Endothelial cell (in vitro differentiated cells): ENCODE measurements at regions not wholly inside any gene's neighbourhood (a gene's known extent, or its start where the extent isn't known, plus 50 kb on each side); places are given as distances from the start of the nearest gene placed in this dataset.

ENCODE experiments used
- DNase-seq: peaks from one replicate; pipeline ENCODE4 v3.0.0; 2021; ENCODE audit warnings: low spot score
- H3K27ac Mint-ChIP-seq: one replicate; pipeline ENCODE4 v1.8.0; 2021; ENCODE audit warnings: mixed read lengths, inconsistent platforms; ENCODE audit not compliant: unreplicated experiment
- H3K27me3 Mint-ChIP-seq: one replicate; pipeline ENCODE4 v1.8.0; 2021; ENCODE audit warnings: mild to moderate bottlenecking, moderate library complexity, mixed read lengths, inconsistent platforms; ENCODE audit not compliant: unreplicated experiment
- H3K36me3 Mint-ChIP-seq: one replicate; pipeline ENCODE4 v1.8.0; 2021; ENCODE audit warnings: mild to moderate bottlenecking, low read depth, mixed read lengths, inconsistent platforms; ENCODE audit not compliant: unreplicated experiment
- H3K4me1 Mint-ChIP-seq: one replicate; pipeline ENCODE4 v1.8.0; 2021; ENCODE audit warnings: mild to moderate bottlenecking, mixed read lengths, inconsistent platforms; ENCODE audit not compliant: unreplicated experiment
- H3K4me3 Mint-ChIP-seq: one replicate; pipeline ENCODE4 v1.8.0; 2021; ENCODE audit warnings: mild to moderate bottlenecking, mixed read lengths, inconsistent platforms; ENCODE audit not compliant: unreplicated experiment
- H3K9me3 Mint-ChIP-seq: one replicate; pipeline ENCODE4 v1.8.0; 2021; ENCODE audit warnings: mixed read lengths, inconsistent platforms; ENCODE audit not compliant: unreplicated experiment
- TF ChIP-seq, protein P1 (sequence below): fragments of 200-600 bp; sonication (generic); IDR thresholded peaks from one replicate; pipeline ENCODE4 v1.5.0; 2021; ENCODE audit warnings: antibody characterized with exemption; ENCODE audit not compliant: unreplicated experiment

DNA sequence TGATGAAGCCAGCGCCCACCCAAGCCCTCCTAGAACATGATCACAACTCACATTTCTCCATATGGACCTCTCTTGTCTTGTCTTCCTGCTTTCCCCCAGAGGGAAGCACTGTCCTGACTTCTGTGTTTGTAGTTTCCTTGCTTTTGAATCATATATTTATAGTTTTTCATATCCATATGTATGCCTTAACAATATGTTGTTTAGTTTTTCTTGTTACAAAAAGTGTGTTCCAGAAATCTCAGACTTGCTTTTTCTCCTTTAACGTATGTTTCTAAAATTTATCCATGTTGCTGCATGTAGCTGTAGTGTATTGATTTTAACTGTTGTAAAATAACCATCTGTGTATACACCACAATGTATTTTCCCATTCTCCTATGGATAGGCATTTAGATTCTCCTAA lies 182.0 kb upstream of the SMIM23 start:
- TF ChIP-seq, protein P1, sequence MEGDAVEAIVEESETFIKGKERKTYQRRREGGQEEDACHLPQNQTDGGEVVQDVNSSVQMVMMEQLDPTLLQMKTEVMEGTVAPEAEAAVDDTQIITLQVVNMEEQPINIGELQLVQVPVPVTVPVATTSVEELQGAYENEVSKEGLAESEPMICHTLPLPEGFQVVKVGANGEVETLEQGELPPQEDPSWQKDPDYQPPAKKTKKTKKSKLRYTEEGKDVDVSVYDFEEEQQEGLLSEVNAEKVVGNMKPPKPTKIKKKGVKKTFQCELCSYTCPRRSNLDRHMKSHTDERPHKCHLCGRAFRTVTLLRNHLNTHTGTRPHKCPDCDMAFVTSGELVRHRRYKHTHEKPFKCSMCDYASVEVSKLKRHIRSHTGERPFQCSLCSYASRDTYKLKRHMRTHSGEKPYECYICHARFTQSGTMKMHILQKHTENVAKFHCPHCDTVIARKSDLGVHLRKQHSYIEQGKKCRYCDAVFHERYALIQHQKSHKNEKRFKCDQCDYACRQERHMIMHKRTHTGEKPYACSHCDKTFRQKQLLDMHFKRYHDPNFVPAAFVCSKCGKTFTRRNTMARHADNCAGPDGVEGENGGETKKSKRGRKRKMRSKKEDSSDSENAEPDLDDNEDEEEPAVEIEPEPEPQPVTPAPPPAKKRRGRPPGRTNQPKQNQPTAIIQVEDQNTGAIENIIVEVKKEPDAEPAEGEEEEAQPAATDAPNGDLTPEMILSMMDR, result no peak
- no peak for DNase-seq
- Mint-ChIP-seq H3K9me3 (no peaks in the 10 kb centered on the region), H3K27ac (no peak overlapping the region), H3K27me3 (no peaks in the 10 kb centered on the region), H3K36me3 (no peaks in the 10 kb centered on the region), H3K4me3 (no peak overlapping the region), H3K4me1 (no peaks in the 10 kb centered on the region)

DNA sequence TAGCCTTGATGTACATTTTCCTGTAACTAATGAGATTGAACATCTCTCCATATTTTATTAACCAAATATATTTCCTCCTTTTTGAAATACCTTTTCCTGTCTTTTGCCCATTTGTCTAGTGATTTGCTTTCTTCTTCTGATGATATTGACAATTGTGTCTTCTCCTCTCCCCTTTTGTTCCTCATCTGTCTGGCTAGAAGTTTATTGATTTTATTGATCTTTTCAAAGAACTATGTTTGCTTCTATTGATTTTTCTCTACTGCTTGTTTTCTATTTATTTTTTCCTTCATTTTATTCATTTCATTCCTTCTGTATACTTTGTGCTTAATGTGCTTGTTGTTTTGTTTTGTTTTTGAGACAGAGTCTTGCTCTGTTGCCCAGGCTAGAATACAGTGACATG lies 181.4 kb upstream of the SMIM23 start:
- Mint-ChIP-seq H3K4me3 (no peak overlapping the region), H3K27me3 (no peaks in the 10 kb centered on the region), H3K36me3 (no peaks in the 10 kb centered on the region), H3K4me1 (no peaks in the 10 kb centered on the region), H3K9me3 (no peaks in the 10 kb centered on the region), H3K27ac (no peak overlapping the region)
- no peak for DNase-seq
- TF ChIP-seq, protein P1, result no peak

DNA sequence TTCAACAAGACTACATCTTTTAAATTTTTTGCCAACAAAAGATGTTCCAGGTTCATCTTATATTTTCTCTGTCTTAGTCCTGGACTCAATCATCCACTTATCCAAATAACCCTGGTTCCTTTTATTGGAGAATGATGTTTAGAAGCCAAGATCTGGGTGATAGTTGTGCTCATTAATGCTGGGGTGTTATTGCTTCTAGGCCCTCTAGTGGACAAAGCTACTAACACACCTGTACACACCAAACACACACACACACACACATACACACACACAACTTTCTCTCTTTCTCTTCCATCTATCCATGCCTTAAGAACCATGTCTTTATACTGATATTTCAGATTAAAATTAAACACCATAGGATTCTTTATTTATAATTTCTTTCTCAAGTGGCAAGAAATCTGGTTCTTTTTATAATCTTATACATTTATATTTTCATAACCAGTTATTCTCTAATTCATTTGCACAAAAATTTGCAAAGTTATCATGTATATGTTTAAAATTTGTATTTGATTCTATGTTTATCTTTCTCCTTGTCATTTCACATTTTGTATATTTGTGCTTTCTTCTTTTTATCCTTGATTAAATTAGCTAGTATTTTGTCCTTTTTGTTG lies 179.1 kb upstream of the SMIM23 start:
- H3K27me3 Mint-ChIP-seq, result peaks cover under 1% of the 10 kb centered on the region
- no peak overlapping the region for H3K27ac Mint-ChIP-seq
- no peaks in the 10 kb centered on the region for H3K9me3 Mint-ChIP-seq
- no peak overlapping the region for H3K4me3 Mint-ChIP-seq
- DNase-seq, result no peak
- H3K36me3 Mint-ChIP-seq, result no peaks in the 10 kb centered on the region
- TF ChIP-seq, protein P1, result peak; percentile 46
- no peaks in the 10 kb centered on the region for H3K4me1 Mint-ChIP-seq

DNA sequence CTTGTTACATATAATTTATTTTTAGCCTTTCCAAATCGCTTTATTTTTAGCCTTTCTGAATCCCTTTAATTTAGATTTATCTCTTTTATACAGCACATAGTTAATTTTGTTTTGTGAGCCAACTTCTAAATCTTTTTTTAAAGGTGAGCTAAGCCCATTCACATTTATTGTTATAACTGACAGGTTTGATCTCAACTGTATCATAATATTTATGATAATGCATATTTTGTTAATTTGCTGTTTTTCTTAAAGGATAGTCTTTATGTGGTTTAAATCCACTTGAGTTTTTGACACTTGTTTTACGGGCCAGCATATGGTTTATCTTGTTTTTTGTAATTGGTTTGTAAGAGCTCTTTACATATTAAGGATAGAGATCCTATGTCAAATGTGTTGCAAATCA lies 177.8 kb upstream of the SMIM23 start:
- H3K27ac Mint-ChIP-seq, result no peak overlapping the region

DNA sequence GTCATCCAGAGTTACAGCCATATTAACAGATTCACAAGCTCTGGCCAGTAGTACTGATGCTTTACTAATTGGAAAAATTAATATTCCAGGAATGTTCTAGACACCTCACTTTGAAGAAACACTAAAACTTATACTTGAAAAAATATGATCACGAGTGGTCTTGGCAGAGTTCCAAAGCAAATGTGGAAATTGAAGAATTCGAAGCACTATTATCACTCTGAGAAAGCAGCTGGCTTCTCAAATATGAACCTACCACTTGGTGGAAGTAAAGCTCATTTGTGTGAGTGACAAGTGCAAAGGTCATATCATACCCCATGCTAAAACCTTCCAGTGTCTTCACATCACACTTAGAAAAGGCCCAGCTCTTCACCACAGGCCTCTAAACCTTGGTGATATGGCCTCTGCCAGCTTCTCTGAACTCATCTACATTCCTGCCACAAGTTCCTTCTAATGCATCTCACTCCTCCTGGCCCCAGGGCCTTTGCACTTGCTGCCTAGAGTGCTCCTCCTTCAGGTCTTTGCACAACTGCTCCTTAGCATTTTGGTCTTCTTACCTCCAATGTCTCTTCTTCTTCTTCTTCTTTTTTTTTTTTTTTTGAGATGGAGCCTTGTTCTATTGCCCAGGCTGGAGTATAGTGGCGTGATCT lies 175.7 kb upstream of the SMIM23 start:
- no peak for DNase-seq
- H3K27ac Mint-ChIP-seq, result no peak overlapping the region
- no peaks in the 10 kb centered on the region for H3K9me3 Mint-ChIP-seq
- no peaks in the 10 kb centered on the region for H3K4me1 Mint-ChIP-seq
- H3K27me3 Mint-ChIP-seq, result peaks cover 3% of the 10 kb centered on the region
- TF ChIP-seq, protein P1, result no peak
- H3K36me3 Mint-ChIP-seq, result no peaks in the 10 kb centered on the region
- H3K4me3 Mint-ChIP-seq, result no peak overlapping the region

More for the DNA sequence above, 177.8 kb upstream of the SMIM23 start:
- Mint-ChIP-seq H3K9me3 (no peaks in the 10 kb centered on the region), H3K36me3 (no peaks in the 10 kb centered on the region), H3K4me1 (no peaks in the 10 kb centered on the region), H3K4me3 (no peak overlapping the region), H3K27me3 (peaks cover 2% of the 10 kb centered on the region)
- DNase-seq, result no peak
- TF ChIP-seq, protein P1, result no peak
